MCF 10A (cell line): ENCODE measurements at regions not wholly inside any gene's neighbourhood (a gene's known extent, or its start where the extent isn't known, plus 50 kb on each side); places are given as distances from the start of the nearest gene placed in this dataset.

Experiments
- BruUV-seq: library from RNA; stranded (reverse); fragments of 400-500 nt; replicated peaks from 2 replicates; lab custom pipeline; 2021; lab: Mats Ljungman, UMichigan
- CTCF ChIA-PET: fragments of 300-600 bp; sonication (Branson Sonifier 250); formaldehyde crosslinking; extraction: SDS; loops from one replicate; lab custom pipeline; 2021; ENCODE audit warnings: antibody characterized with exemption, inconsistent platforms; lab: Yijun Ruan, JAX
- POLR2A ChIA-PET: fragments of 300-600, 350-650 bp; sonication (Branson Sonifier 250); formaldehyde crosslinking; extraction: SDS; loops from one replicate; lab custom pipeline; 2020; ENCODE audit warnings: antibody characterized with exemption, inconsistent platforms; lab: Yijun Ruan, JAX
- DNase-seq: peaks from one replicate; pipeline ENCODE4 v3.0.0-alpha.2; 2018; ENCODE audit not compliant: unreplicated experiment
- H3K27ac Mint-ChIP-seq: one replicate; pipeline ENCODE4 v1.8.0; 2022; ENCODE audit warnings: mild to moderate bottlenecking, low read depth, mixed read lengths; ENCODE audit not compliant: unreplicated experiment
- H3K27me3 Mint-ChIP-seq: one replicate; pipeline ENCODE4 v1.8.0; 2022; ENCODE audit warnings: mixed read lengths; ENCODE audit not compliant: insufficient read depth, unreplicated experiment
- H3K36me3 Mint-ChIP-seq: one replicate; pipeline ENCODE4 v1.8.0; 2022; ENCODE audit warnings: mild to moderate bottlenecking, moderate library complexity, mixed read lengths; ENCODE audit not compliant: insufficient read depth, unreplicated experiment
- H3K4me1 Mint-ChIP-seq: one replicate; pipeline ENCODE4 v1.8.0; 2022; ENCODE audit warnings: mixed read lengths; ENCODE audit not compliant: insufficient read depth, unreplicated experiment
- H3K4me3 Mint-ChIP-seq: one replicate; pipeline ENCODE4 v1.8.0; 2022; ENCODE audit warnings: mild to moderate bottlenecking, moderate library complexity, mixed read lengths; ENCODE audit not compliant: unreplicated experiment
- H3K9me3 Mint-ChIP-seq: one replicate; pipeline ENCODE4 v1.8.0; 2022; ENCODE audit warnings: mixed read lengths; ENCODE audit not compliant: unreplicated experiment
- intact Hi-C: fragments of 100-400 bp; cut with micrococcal nuclease; formaldehyde crosslinking; loops from 2 replicates; pipeline ENCODE4 v1.14.1; 2022
- TF ChIP-seq, protein P1 (sequence below): fragments of 200-600 bp; IDR thresholded peaks from one replicate; pipeline ENCODE4 v1.8.0; 2022; ENCODE audit warnings: antibody characterized with exemption, mild to moderate bottlenecking; ENCODE audit not compliant: unreplicated experiment

DNA sequence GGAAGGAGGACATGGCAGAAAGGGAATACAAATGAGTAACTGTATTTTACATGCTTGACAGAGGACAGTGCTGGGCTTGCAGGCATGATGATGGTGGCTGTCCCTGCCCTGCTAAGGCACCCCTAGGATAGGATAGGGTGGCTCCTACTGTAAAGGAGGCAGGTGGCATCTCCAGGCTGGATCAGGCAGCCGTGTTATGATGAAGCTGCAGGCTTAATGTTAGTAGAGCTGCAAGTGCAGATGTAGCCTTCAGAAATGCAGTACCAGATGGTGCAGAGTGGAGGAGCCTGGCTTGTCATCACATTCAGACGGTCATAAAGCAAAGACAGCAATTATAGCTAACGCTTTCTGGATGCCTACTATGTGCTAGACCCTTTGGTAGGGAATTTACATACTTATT is 287.9 kb upstream of the PODXL start:
- no peak for DNase-seq
- H3K4me1 Mint-ChIP-seq: no peaks in the 10 kb centered on the region
- BruUV-seq: no TSS peak
- H3K4me3 Mint-ChIP-seq: no peak overlapping the region
- POLR2A ChIA-PET: no interaction called here
- CTCF ChIA-PET: interaction anchor here (0.5 to 2.8 kb wide), 4 partner anchors 15 to 396 kb away, joined by 3 to 16 read pairs (median 3); no protein-coding TSS in a partner anchor
- intact Hi-C loops: no loop called here
- TF ChIP-seq, protein P1, sequence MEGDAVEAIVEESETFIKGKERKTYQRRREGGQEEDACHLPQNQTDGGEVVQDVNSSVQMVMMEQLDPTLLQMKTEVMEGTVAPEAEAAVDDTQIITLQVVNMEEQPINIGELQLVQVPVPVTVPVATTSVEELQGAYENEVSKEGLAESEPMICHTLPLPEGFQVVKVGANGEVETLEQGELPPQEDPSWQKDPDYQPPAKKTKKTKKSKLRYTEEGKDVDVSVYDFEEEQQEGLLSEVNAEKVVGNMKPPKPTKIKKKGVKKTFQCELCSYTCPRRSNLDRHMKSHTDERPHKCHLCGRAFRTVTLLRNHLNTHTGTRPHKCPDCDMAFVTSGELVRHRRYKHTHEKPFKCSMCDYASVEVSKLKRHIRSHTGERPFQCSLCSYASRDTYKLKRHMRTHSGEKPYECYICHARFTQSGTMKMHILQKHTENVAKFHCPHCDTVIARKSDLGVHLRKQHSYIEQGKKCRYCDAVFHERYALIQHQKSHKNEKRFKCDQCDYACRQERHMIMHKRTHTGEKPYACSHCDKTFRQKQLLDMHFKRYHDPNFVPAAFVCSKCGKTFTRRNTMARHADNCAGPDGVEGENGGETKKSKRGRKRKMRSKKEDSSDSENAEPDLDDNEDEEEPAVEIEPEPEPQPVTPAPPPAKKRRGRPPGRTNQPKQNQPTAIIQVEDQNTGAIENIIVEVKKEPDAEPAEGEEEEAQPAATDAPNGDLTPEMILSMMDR: no peak
- H3K27me3 Mint-ChIP-seq: no peaks in the 10 kb centered on the region
- H3K9me3 Mint-ChIP-seq: no peaks in the 10 kb centered on the region
- no peak overlapping the region for H3K27ac Mint-ChIP-seq
- no peaks in the 10 kb centered on the region for H3K36me3 Mint-ChIP-seq

DNA sequence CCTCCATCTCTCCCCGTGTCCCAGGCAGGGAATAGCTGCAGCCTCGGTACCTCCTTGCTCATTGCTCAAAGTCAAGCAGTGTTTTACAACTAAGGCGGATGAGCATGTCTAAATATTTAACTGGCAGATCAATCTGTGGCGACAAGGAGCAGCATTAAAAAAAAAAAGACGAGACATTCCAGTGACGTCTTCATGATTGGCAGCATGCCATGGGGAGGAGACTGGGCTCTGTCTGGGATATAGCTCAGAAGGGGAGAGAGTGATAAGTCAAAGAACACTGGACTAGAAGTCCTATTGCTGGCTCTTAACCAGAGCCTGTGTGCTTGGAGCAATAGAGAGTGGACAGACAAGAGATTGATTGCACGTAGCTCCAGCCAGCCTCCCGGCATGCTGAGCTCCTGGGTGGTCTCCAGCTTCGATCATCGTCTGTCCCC is 287.5 kb upstream of the PODXL start:
- DNase-seq: peak; percentile 43
- TF ChIP-seq, protein P1: no peak
- intact Hi-C loops: no loop called here
- no peaks in the 10 kb centered on the region for H3K4me1 Mint-ChIP-seq
- no TSS peak for BruUV-seq
- ChIA-PET POLR2A (no interaction called here), CTCF (interaction anchor here (0.5 to 2.8 kb wide), 4 partner anchors 15 to 397 kb away, joined by 3 to 16 read pairs (median 3); no protein-coding TSS in a partner anchor)
- no peaks in the 10 kb centered on the region for H3K27me3 Mint-ChIP-seq
- H3K36me3 Mint-ChIP-seq: no peaks in the 10 kb centered on the region
- no peak overlapping the region for H3K4me3 Mint-ChIP-seq
- no peaks in the 10 kb centered on the region for H3K9me3 Mint-ChIP-seq
- H3K27ac Mint-ChIP-seq: no peak overlapping the region

DNA sequence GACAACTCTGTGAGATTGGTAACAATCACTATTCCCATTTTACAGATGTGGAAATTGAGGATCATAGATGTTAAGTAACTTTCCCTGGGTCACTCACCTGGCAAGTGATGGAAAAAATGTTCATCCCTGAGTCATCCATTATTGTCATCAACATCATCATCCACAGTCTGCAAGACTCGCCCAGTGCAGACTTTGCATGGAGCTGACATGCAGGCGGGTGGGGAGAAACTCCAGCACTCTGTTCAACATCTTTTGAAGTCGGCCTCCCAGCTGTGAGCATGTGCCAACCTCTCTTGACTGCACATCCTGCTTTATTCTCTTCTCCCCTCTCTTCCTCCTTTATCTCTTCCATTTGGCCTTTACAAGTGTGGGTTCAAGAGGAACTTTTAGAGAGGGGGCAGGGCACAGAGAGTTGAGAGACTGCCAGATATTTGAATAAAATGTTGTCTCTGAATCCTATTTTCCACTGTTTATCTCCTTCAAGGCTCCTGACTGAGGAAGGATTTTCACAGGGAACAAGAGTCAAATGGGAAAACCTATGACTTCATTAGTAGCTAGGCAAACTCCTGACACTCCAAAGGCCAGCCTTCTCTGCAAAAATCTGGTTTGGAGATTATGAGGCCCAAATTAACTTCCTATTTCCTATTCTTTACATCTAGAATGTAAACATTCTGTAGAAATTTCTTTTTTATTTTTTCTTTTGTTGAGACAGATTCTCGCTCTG is 283.7 kb upstream of the PODXL start:
- H3K36me3 Mint-ChIP-seq: no peaks in the 10 kb centered on the region
- H3K27ac Mint-ChIP-seq: no peak overlapping the region
- no peaks in the 10 kb centered on the region for H3K9me3 Mint-ChIP-seq
- no peaks in the 10 kb centered on the region for H3K4me1 Mint-ChIP-seq
- ChIA-PET POLR2A (no interaction called here), CTCF (interaction anchor here (0.6 kb wide), 2 partner anchors 292 to 367 kb away, joined by 3 read pairs; no protein-coding TSS in a partner anchor)
- no peak overlapping the region for H3K4me3 Mint-ChIP-seq
- no peak for DNase-seq
- TF ChIP-seq, protein P1: no peak
- intact Hi-C loops: no loop called here
- H3K27me3 Mint-ChIP-seq: peaks cover 9% of the 10 kb centered on the region
- BruUV-seq: no TSS peak

DNA sequence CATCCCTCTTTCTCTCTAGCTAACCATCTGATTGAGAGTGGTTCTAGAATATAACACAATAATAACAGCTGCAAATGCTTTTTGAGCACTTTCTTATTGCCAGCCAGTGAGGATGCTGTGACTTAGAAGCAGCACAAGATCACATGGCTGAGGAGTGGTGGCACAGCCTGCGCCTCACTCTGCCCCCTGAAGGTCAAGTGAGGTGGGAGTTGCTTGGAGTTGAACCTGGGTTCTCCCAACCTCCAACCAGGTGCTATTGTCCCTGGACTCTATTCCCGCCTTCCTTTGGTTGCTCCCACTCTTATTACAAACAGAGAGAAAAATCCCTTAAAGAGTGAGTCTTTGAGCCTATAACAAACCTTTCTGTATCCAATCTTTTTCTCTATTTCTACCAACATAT is 280.3 kb upstream of the PODXL start:
- no TSS peak for BruUV-seq
- Mint-ChIP-seq H3K36me3 (peaks cover 4% of the 10 kb centered on the region), H3K9me3 (no peaks in the 10 kb centered on the region), H3K27ac (no peak overlapping the region), H3K4me1 (no peaks in the 10 kb centered on the region), H3K27me3 (peaks cover 9% of the 10 kb centered on the region), H3K4me3 (no peak overlapping the region)
- no peak for DNase-seq
- TF ChIP-seq, protein P1: no peak
- ChIA-PET POLR2A (no interaction called here), CTCF (interaction anchor here (2.5 kb wide), 1 partner anchor 22 kb away, joined by 14 read pairs; no protein-coding TSS in a partner anchor)
- intact Hi-C loops: no loop called here
